SK-N-SH (cell line): ENCODE measurements at regions not wholly inside any gene's neighbourhood (a gene's known extent, or its start where the extent isn't known, plus 50 kb on each side); places are given as distances from the start of the nearest gene placed in this dataset.

Experiments used
- CTCF ChIP-seq: fragments of 200-600 bp; sonication (generic); IDR thresholded peaks from 2 replicates; pipeline ENCODE4 v1.6.1; 2017; ENCODE audit warnings: antibody characterized with exemption, mild to moderate bottlenecking, moderate library complexity
- EP300 ChIP-seq, 2 experiments: IDR thresholded peaks; 2 replicates each; pipeline versions ENCODE4 v1.4.0 to v1.6.1; 2012; ENCODE audit warnings: borderline replicate concordance in 1 of 2, low read depth in 1 of 2, low read length in 1 of 2
- EZH2phosphoT487 ChIP-seq: fragments of 200-600 bp; sonication (generic); IDR thresholded peaks from 2 replicates; pipeline ENCODE4 v1.6.1; 2017; ENCODE audit warnings: low read depth, mixed run types, mild to moderate bottlenecking, antibody characterized with exemption, moderate library complexity, borderline replicate concordance
- NRF1 ChIP-seq: IDR thresholded peaks from 2 replicates; pipeline ENCODE4 v1.6.1; 2012; ENCODE audit warnings: low read depth, mild to moderate bottlenecking, low read length
- POLR2AphosphoS5 ChIP-seq: IDR thresholded peaks from 2 replicates; pipeline ENCODE4 v1.6.1; 2012; ENCODE audit warnings: low read depth, low read length

GRCh38 chr22:26828311-26828710 lies 170.9 kb downstream of the MIAT start:
- no peak for TF ChIP-seq EZH2phosphoT487
- TF ChIP-seq CTCF: no peak
- no peak for TF ChIP-seq POLR2AphosphoS5
- TF ChIP-seq EP300 (IDR thresholded peaks at IDR 0.05; ENCODE audit: borderline replicate concordance in 1 of 2, low read depth in 1 of 2, low read length in 1 of 2): no peak
- TF ChIP-seq NRF1: no peak
